Dendritic cell treated with granulocyte-macrophage colony-stimulating factor and Interleukin-4, amounts not matched to agents 40 ng/mL and 50 ng/mL, for 4 days (primary cell): ENCODE measurements at regions not wholly inside any gene's neighbourhood (a gene's known extent, or its start where the extent isn't known, plus 50 kb on each side); places are given as distances from the start of the nearest gene placed in this dataset.

ENCODE experiments used
- H3K27ac Mint-ChIP-seq: one replicate; pipeline ENCODE4 v1.8.0; 2022; ENCODE audit warnings: mild to moderate bottlenecking, mixed read lengths
- H3K27me3 Mint-ChIP-seq: one replicate; pipeline ENCODE4 v1.8.0; 2022; ENCODE audit warnings: mild to moderate bottlenecking, mixed read lengths
- H3K36me3 Mint-ChIP-seq: one replicate; pipeline ENCODE4 v1.8.0; 2022; ENCODE audit warnings: low read depth, mixed read lengths
- H3K4me1 Mint-ChIP-seq: one replicate; pipeline ENCODE4 v1.8.0; 2022; ENCODE audit warnings: low read depth, mixed read lengths
- H3K4me3 Mint-ChIP-seq: one replicate; pipeline ENCODE4 v1.8.0; 2022; ENCODE audit warnings: mild to moderate bottlenecking, moderate library complexity, mixed read lengths
- H3K9me3 Mint-ChIP-seq: one replicate; pipeline ENCODE4 v1.8.0; 2022; ENCODE audit warnings: mixed read lengths
- intact Hi-C: fragments of 100-400 bp; cut with micrococcal nuclease; formaldehyde crosslinking; loops from one replicate; pipeline ENCODE4 v1.15.0; 2022

DNA sequence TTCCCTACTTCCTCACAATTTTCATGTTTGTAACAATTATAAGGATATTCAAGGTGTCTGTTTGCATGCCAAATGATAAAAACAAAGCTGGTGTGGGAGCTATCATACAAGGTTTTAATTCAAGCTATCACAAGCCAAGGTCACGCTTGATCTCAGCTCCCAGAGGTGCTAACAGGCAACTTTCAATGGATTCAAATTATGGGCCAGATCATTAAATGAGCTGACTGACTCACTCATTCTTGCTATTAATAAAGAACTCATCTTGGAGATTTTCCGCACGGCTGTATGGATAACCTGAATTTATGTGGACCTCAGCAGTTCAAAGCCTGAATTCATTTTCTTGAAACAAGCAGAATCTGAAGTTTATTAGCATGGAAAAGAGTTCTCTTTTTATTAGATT is 267.3 kb upstream of the CDH6 start:
- Mint-ChIP-seq H3K27ac (no peak overlapping the region), H3K4me3 (no peak overlapping the region), H3K27me3 (no peaks in the 10 kb centered on the region), H3K9me3 (peaks cover 8% of the 10 kb centered on the region), H3K4me1 (no peaks in the 10 kb centered on the region), H3K36me3 (no peaks in the 10 kb centered on the region)
- intact Hi-C loops: no loop called here

DNA sequence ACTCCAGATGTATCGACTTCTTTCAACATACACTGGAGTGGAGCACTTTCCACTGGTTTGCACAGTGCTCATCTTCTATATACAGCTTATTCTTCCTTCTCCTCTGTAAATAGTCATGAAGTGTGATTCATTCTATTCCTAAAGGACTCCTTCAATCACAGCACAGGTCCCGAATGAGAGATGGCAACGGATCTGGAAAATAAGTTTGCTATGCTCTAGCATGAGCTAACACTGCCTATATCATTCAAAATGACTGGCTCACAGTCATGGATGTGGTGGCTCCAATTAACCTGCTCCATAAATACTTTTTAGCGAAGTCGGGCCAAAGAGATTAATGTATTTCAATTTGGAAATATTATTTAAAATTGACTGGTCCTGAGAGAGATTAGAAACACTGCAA is 272.1 kb upstream of the CDH6 start:
- intact Hi-C loops: no loop called here
- Mint-ChIP-seq H3K36me3 (no peaks in the 10 kb centered on the region), H3K4me3 (no peak overlapping the region), H3K27ac (no peak overlapping the region), H3K27me3 (no peaks in the 10 kb centered on the region), H3K4me1 (no peaks in the 10 kb centered on the region), H3K9me3 (peaks cover 19% of the 10 kb centered on the region)

DNA sequence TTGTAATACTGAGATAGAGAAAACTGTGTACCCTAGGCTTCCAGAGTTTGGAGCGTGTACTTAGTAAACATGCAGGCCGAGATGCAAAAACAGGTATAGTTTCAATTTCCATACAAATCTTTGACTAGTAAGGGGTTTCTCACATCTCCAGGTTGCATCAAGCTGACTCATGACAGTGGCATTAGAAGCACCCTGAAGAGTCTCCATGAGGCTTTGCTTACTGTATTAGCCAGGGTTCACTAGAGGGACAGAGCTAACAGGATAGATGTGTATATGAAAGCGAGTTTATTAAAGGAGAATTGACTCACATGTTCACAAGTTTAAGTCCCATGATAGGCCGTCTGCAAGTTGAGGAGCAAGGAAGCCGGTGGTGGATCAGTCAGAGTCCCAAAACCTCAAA is 275.3 kb upstream of the CDH6 start:
- H3K27ac Mint-ChIP-seq: no peak overlapping the region
- no peaks in the 10 kb centered on the region for H3K27me3 Mint-ChIP-seq
- no peaks in the 10 kb centered on the region for H3K36me3 Mint-ChIP-seq
- H3K9me3 Mint-ChIP-seq: peaks cover 23% of the 10 kb centered on the region
- intact Hi-C loops: no loop called here
- H3K4me1 Mint-ChIP-seq: no peaks in the 10 kb centered on the region
- no peak overlapping the region for H3K4me3 Mint-ChIP-seq

DNA sequence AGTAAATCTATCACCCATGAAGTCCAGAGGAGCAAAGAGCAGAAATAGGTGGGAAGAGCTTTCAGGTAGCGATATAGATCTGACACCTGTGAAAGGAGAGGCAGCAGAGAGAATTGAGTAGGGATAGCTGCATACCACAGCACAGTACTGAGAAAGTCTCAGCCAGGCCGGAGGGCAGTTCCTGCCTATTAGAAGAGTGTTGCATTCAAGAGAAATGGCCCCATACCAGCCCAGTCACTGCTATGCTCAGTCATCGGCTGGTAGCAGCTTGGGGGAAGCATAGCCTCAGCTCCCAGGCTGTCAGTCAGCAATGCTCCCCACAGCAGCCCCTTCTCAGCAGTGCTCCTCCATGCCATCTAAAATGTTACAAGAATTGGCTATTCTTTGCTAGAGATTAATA is 285.1 kb upstream of the CDH6 start:
- Mint-ChIP-seq H3K36me3 (no peaks in the 10 kb centered on the region), H3K27ac (no peak overlapping the region), H3K4me1 (no peaks in the 10 kb centered on the region), H3K27me3 (no peaks in the 10 kb centered on the region), H3K4me3 (no peak overlapping the region), H3K9me3 (peaks cover 20% of the 10 kb centered on the region)
- intact Hi-C loops: no loop called here

DNA sequence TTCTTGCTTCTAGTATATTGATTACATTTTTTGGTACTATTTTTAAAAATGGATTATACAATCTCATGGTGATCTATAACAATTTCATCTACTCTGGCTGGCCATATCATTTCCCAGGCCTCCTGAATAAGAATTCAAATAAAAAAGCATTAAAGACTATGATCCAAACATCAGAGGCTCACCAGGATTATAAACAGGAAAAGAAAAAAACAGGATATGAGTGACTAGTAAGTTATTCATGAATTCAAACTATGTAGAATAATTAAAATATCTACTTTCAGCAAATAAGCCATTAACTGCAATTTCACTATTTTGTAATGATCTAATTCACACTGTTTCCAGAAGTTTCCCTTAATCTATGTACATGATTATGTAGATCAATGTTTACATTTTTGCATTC is 293.1 kb upstream of the CDH6 start:
- intact Hi-C loops: no loop called here
- no peaks in the 10 kb centered on the region for H3K36me3 Mint-ChIP-seq
- H3K4me3 Mint-ChIP-seq: no peak overlapping the region
- H3K27ac Mint-ChIP-seq: no peak overlapping the region
- H3K4me1 Mint-ChIP-seq: no peaks in the 10 kb centered on the region
- no peaks in the 10 kb centered on the region for H3K27me3 Mint-ChIP-seq
- peaks cover 12% of the 10 kb centered on the region for H3K9me3 Mint-ChIP-seq

DNA sequence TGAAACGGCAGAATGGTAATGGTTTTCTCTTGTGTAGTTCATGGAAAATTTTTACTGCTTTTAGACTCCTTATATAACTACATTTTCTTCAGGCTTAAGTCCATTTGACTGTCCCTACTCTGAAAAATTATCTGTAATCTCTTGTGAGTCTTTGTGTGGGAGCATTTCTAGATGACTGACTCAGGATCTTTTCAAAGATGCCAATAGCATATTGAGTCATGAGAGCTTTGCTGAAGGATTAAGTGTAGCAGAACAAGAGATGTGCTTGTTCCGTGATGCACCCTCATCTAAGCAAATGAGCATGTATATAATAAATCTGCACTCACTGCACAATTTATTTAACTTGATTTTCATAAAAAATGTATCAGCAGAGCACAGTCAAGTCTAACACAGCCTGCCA is 298.7 kb upstream of the CDH6 start:
- Mint-ChIP-seq H3K9me3 (peaks cover 12% of the 10 kb centered on the region), H3K4me1 (no peaks in the 10 kb centered on the region), H3K4me3 (no peak overlapping the region), H3K27ac (no peak overlapping the region), H3K36me3 (no peaks in the 10 kb centered on the region), H3K27me3 (no peaks in the 10 kb centered on the region)
- intact Hi-C loops: no loop called here

DNA sequence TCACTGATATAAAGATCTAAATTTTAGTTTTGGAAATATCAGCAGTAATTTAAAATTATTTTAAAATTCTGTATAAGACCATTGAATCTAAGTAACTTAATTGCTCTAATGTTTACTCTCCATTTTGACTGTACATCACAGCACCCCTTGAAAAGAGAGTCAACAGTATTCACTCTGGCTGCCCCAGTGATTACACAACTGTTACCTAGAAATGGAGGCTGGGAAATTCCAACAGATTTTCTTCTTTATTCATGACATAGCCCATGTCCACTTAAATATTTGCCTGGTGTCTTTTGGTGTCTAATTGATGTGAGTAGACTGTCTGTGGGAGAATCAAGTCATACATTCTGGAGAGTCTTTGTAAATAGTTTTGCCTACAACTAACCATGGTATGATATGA is 301.8 kb upstream of the CDH6 start:
- H3K27me3 Mint-ChIP-seq: no peaks in the 10 kb centered on the region
- H3K36me3 Mint-ChIP-seq: no peaks in the 10 kb centered on the region
- intact Hi-C loops: no loop called here
- H3K27ac Mint-ChIP-seq: no peak overlapping the region
- no peaks in the 10 kb centered on the region for H3K4me1 Mint-ChIP-seq
- no peak overlapping the region for H3K4me3 Mint-ChIP-seq
- H3K9me3 Mint-ChIP-seq: peaks cover 8% of the 10 kb centered on the region

DNA sequence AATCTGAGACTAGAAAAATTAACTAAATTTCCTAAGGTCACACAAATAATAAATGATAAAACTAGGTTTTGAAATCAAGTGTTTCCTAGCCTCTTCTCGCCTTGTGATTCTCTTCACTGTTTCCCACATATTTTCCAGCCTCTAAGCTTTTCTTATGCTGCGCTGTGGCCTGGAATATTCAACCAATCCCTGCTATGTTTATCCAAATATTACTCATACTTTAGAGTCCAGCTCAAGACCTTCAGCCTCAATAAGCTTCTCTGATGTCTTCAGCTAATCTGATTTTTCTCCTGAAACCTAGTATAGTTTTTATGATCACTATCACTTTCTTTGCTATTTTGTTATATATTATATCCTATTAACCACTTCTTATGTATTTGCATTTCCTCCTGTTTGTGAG is 303.1 kb upstream of the CDH6 start:
- intact Hi-C loops: no loop called here
- Mint-ChIP-seq H3K4me3 (no peak overlapping the region), H3K4me1 (no peaks in the 10 kb centered on the region), H3K27me3 (no peaks in the 10 kb centered on the region), H3K9me3 (peaks cover 10% of the 10 kb centered on the region), H3K27ac (no peak overlapping the region), H3K36me3 (no peaks in the 10 kb centered on the region)

DNA sequence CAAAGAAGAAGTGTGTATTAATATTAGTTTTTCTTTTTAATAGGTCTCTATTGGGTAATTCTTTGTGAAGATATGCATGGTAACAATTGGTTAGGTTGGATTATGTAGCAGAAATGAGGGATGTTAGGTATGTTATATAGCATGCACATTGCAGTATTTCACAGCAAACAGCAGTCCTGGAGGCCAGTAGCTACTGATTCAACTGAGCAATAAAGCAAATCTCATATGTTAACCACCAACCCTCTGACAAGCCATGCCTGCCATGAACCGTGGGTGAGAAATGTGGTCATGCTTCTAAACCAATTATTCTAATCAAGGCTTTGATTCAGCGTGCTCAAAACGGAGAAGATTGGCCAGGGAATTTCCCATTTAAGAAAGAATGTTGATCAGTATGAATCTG is 313.0 kb upstream of the CDH6 start:
- H3K27ac Mint-ChIP-seq: no peak overlapping the region
- no peaks in the 10 kb centered on the region for H3K36me3 Mint-ChIP-seq
- no peaks in the 10 kb centered on the region for H3K27me3 Mint-ChIP-seq
- H3K9me3 Mint-ChIP-seq: peaks cover 27% of the 10 kb centered on the region
- intact Hi-C loops: no loop called here
- no peaks in the 10 kb centered on the region for H3K4me1 Mint-ChIP-seq
- no peak overlapping the region for H3K4me3 Mint-ChIP-seq

DNA sequence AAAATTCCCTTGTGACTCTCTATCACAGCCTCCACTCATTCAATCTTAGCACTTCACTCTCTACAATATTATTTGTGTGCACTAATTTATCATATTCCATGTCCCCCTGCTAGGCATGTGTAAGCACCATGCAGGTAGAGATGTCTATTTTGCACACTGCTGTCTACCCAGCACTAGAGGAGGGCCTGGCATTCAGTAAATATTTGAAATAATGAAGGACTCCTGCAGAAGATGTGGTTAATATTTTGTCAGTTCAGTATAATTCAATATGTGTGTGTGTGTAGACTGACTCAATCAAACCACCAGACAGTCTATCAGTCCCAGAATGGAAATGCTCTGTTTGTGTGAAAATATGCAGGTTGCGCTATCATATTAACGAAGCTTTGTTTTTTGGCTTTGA is 313.6 kb upstream of the CDH6 start:
- H3K36me3 Mint-ChIP-seq: no peaks in the 10 kb centered on the region
- intact Hi-C loops: no loop called here
- H3K4me3 Mint-ChIP-seq: no peak overlapping the region
- H3K4me1 Mint-ChIP-seq: no peaks in the 10 kb centered on the region
- no peak overlapping the region for H3K27ac Mint-ChIP-seq
- H3K27me3 Mint-ChIP-seq: no peaks in the 10 kb centered on the region
- peaks cover 21% of the 10 kb centered on the region for H3K9me3 Mint-ChIP-seq

DNA sequence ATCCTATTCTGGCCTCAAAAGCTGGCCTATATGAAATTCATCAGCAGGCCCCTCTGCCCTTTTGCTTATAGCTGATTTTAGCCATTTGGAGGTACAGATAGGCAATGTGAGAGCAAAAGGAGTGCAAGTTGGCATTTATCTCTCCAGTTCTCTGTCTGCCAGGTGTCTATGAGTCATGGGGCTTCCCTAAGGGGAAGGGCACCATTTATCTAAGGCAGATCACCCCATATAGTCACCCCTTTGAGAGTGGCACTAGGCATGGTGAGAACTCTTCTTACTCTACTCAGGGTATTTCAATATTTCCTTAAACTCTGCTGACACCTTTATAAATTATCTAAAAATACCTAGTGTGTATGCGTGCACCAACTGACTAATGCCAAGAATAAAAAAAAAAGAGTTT is 314.7 kb upstream of the CDH6 start:
- Mint-ChIP-seq H3K36me3 (no peaks in the 10 kb centered on the region), H3K9me3 (peaks cover 13% of the 10 kb centered on the region), H3K27me3 (no peaks in the 10 kb centered on the region), H3K4me3 (no peak overlapping the region), H3K27ac (no peak overlapping the region), H3K4me1 (no peaks in the 10 kb centered on the region)
- intact Hi-C loops: no loop called here

DNA sequence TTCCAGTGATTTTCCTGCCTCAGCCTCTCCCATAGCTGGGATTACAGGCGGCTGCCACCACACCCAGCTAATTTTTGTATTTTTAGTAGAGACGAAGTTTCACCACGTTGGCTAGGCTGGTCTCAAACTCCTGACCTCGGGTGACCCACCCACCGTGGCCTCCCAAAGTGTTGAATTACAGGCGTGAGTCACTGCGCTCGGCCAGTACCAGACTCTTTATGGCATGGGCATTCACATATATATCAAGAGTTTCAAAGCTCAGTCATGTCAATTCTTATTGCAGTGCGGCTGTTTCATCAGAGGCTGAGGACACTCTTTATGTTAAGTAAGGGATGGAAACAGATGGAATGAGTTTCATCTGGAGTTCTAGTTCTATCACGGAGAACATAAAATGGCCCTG is 315.2 kb upstream of the CDH6 start:
- Mint-ChIP-seq H3K9me3 (peaks cover 10% of the 10 kb centered on the region), H3K4me3 (no peak overlapping the region), H3K36me3 (no peaks in the 10 kb centered on the region), H3K4me1 (no peaks in the 10 kb centered on the region), H3K27me3 (no peaks in the 10 kb centered on the region), H3K27ac (no peak overlapping the region)
- intact Hi-C loops: no loop called here

DNA sequence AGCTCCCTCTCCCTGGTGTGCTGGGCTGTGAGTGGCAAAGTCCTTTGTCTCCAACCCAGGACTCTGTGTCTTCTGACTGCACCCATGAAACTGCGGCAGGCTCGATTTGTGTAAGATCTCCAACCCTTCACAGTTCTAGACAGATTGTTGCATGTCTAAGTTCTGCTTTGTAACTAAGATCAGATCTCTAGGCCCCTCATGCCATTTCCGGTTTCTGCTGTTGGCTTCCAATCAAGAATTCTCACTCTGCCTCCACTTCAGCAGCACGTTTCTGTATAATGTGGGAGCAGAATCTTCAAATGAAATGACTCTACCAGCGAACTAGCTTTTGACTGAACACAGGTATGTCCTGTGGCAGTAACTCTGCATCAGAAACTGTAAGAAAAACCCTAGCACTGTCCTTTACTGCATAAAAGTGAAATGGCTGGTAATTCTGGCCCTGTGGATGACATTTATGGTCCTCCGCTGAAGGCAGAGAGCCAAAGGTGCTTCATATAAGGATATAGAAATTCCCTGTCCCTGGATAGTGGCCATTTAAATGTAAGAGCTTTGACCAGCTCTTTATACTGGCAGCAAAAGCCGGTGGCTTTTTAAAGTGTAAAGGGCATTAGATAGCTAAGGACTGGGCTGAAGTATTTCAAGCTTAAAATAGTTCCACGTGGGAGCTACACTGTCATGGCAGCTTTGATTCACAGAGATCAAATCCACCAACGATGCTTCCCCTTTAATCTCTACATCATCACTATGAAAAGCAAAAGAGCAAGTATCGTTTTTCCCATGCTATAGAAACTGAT is 319.0 kb upstream of the CDH6 start:
- no peaks in the 10 kb centered on the region for H3K4me1 Mint-ChIP-seq
- no peak overlapping the region for H3K27ac Mint-ChIP-seq
- H3K9me3 Mint-ChIP-seq: peaks cover 10% of the 10 kb centered on the region
- no peaks in the 10 kb centered on the region for H3K36me3 Mint-ChIP-seq
- no peak overlapping the region for H3K4me3 Mint-ChIP-seq
- no peaks in the 10 kb centered on the region for H3K27me3 Mint-ChIP-seq
- intact Hi-C loops: no loop called here

DNA sequence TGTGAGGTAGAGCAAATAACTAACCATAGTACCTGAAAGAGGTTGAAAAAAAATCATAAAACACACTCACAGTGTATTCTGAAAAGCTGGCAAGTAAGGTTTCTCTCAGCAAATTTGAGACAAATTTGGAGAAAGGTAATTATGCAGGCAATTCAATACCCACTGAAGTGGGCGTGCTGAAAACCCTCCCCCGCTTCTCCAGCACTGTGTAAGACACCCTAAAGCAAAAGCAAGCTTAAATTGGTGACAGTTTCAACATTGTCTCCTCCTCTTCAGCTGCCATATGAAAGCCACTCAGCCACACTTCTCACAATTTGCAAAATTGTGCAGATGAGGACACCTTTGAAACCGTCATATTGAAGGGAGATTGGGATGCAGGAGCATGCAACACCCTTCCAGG is 322.3 kb upstream of the CDH6 start:
- H3K36me3 Mint-ChIP-seq: no peaks in the 10 kb centered on the region
- no peak overlapping the region for H3K4me3 Mint-ChIP-seq
- no peaks in the 10 kb centered on the region for H3K4me1 Mint-ChIP-seq
- intact Hi-C loops: no loop called here
- no peaks in the 10 kb centered on the region for H3K27me3 Mint-ChIP-seq
- no peaks in the 10 kb centered on the region for H3K9me3 Mint-ChIP-seq
- no peak overlapping the region for H3K27ac Mint-ChIP-seq

DNA sequence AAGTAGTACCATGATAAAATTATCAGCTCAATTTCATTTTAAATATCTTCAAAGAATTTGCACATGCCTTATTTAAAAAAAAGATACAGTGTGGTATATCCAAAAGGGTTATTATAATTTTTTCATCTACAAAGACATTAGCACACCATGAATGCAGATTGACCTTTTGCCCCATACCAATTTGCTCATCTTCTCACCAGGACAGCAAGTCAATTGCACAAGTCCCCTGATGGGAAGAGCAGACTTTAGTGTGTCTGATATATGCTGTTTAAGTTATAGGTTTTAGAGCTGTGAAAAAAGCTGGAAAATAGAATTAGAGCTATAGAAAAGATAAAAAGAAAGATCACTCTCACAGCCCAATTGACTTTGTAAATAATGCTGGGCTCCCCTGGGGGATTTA is 325.8 kb upstream of the CDH6 start:
- H3K27me3 Mint-ChIP-seq: no peaks in the 10 kb centered on the region

More for the DNA sequence above, 325.8 kb upstream of the CDH6 start:
- Mint-ChIP-seq H3K36me3 (no peaks in the 10 kb centered on the region), H3K4me3 (no peak overlapping the region), H3K4me1 (no peaks in the 10 kb centered on the region), H3K27ac (no peak overlapping the region), H3K9me3 (peaks cover 18% of the 10 kb centered on the region)
- intact Hi-C loops: no loop called here
